HG02759 (cell line): ENCODE measurements at regions not wholly inside any gene's neighbourhood (a gene's known extent, or its start where the extent isn't known, plus 50 kb on each side); places are given as distances from the start of the nearest gene placed in this dataset.
"Not testable (repeated sequence)": the region's sequence is repeated elsewhere in the genome, so short reads cannot be mapped to it uniquely, and the experiment has no call there.

Experiments used
- ATAC-seq: cut with Tn5 transposase; IDR thresholded peaks from one replicate; pipeline ENCODE4 v1.9.1; 2021; ENCODE audit warnings: mild to moderate bottlenecking, moderate library complexity; ENCODE audit not compliant: unreplicated experiment

DNA sequence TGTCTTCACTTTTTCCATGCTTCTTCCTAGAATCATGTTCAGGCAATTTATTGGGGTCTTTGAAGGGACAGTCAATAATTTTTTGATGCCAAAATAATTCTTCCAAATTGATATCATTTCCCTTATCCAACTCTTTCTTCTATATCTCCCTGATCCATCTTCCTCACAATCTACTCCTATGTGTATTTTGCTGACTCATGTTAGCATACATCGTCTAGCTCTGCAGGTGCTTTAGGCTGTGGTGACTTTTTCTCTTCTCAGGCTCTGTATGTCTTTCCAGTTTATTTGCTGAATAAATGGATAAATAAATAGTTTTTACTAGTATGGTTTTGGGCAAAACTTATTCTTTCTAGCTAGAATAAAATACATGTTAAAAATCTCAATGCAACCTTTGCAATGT lies 1650.9 kb upstream of the TMEFF2 start:
- ATAC-seq: no peak

- ATAC-seq: no peak
Observed at GRCh38 chr2:193843675-193844074, 1648.9 kb upstream of the TMEFF2 start.

- ATAC-seq: no peak
Observed at GRCh38 chr2:193841384-193842150, 1646.8 kb upstream of the TMEFF2 start.

- no peak for ATAC-seq
Observed at GRCh38 chr2:193837111-193837738, 1642.5 kb upstream of the TMEFF2 start.

- ATAC-seq: not testable (repeated sequence)
Observed at GRCh38 chr2:193836424-193837006, 1641.8 kb upstream of the TMEFF2 start.

DNA sequence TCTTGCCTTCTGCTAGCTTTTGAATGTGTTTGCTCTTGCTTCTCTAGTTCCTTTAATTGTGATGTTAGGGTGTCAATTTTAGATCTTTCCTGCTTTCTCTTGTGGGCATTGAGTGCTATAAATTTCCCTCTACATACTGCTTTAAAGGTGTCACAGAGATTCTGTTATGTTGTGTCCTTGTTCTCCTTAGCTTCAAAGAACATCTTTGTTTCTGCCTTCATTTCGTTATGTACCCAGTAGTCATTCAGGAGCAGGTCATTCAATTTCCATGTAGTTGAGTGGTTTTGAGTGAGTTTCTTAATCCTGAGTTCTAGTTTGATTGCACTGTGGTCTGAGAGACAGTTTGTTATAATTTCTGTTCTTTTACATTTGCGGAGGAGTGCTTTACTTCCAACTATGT lies 1639.2 kb upstream of the TMEFF2 start:
- ATAC-seq: not testable (repeated sequence)

DNA sequence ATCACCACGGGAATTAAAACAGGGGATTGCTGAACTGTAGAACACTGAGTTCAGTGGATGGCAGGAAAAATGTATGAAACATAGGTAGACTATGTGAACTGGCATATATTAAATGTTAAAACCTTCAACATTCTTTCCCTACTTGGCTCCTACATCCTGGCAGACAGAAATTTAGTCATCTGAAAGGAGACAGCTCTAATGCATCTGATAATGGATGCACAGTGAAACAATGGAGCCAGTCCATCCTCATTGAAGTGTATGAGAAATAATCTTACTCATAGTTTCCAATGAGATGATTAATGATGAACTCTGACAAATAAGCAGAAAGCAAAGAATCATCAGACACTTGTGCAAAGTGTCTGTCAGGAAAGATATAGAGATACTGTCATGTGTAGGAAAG lies 1629.7 kb upstream of the TMEFF2 start:
- no peak for ATAC-seq

GRCh38 chr2:193818801-193819499 lies 1624.2 kb upstream of the TMEFF2 start:
- no peak for ATAC-seq

GRCh38 chr2:193816008-193816407 lies 1621.3 kb upstream of the TMEFF2 start:
- no peak for ATAC-seq

- no peak for ATAC-seq
Observed at GRCh38 chr2:193810533-193810932, 1615.8 kb upstream of the TMEFF2 start.

DNA sequence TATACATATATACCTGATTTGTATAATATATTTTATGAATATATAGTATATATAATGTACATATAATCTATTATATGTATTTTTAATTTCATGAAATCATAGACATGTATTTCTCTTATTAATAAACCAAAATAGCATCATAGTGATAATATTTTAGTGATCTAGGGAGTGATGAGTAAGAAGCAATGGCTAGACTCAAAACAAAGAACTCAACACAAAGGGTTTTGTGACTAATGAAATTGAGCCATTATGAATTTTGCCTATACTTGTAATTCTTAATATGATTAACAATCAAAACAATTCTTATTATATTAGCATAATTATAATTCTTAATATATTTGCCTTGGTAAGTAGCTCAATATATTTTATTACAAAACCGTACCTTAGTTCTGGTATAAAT lies 1614.1 kb upstream of the TMEFF2 start:
- ATAC-seq: no peak

DNA sequence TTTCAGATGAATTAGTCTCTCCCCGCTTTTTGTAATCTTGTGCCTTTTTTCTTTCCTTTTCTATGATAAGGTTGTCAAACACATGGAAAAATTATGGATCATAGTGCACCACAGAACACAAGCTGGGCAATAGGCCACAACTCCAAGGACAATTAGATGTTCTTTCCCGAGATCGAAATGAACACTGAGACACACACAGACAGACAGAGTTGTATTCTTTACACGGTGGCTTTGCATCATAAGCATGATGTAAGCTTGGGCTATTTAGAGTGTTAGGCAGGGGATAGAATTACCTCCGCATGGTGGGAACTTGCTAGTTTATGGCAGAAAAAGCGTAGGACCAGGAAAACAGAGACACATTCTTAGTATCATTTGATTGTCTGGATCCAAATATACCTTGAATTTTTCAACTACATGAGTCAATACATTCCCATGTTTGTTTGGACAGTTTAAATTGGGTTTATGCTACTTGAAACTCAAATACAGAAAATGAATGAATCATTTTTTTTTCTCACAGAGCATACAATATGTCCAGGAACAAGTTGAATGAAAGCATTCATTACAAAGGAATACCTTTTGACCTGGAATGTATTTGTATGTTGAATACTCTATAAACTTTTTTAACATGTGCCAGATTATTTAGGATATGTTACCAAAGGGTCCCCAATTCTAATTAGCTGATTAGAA lies 1611.5 kb upstream of the TMEFF2 start:
- no peak for ATAC-seq

DNA sequence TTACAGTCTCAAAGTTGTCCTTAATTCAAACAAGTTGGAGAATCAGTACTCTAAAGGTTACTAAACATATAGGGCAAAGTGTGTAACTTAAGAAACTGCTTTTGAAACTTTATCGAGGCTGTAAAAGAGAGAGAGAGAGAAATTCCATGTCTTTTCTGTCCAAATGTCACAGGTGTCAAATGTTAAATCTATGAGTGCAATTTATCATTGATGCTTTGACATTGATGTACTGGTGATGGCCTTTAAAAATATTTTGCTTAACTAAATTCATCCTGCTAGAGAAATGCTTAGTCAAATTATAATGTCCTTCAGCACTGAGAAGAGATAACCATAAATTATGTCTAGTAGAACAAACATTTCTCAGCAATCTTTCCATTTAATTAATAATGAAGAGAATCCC lies 1602.1 kb upstream of the TMEFF2 start:
- ATAC-seq: no peak

- no peak for ATAC-seq
Observed at GRCh38 chr2:193793914-193794313, 1599.2 kb upstream of the TMEFF2 start.

DNA sequence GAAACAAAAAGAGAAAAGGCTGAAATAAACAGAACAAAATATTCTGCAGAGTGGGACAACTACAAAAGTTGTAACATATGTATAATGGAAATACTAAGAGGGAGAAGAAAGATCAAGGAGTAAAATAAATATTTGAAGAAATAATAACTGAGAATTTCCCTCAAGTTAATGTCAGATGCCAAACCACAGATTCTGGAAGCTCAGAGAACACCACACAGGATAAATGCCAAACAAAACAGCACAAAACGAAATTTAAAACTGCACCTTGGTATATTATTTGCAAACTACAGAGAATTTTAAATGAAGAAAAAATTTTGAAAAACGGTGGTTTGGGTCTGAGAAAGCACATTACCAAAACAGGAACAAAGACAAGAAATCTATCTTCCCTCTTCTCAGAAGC lies 1588.9 kb upstream of the TMEFF2 start:
- no peak for ATAC-seq

DNA sequence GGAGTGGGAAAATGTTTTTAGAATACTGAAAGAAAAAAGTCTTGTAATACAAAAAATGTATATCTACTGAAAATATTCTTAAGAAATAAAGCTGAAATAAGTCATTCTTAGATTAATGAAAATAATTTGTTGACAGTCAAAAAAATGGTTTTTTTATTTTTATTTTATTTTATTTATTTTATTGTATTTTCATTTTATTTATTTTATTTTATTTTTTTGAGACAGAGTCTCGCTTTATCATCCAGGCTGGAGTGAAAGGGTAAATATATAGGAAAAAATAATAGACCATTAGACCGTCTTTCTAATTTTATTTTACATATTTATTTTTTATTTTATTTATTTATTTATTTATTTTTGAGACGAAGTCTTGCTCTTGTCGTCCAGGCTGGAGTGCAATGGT lies 1583.6 kb upstream of the TMEFF2 start:
- ATAC-seq: no peak

DNA sequence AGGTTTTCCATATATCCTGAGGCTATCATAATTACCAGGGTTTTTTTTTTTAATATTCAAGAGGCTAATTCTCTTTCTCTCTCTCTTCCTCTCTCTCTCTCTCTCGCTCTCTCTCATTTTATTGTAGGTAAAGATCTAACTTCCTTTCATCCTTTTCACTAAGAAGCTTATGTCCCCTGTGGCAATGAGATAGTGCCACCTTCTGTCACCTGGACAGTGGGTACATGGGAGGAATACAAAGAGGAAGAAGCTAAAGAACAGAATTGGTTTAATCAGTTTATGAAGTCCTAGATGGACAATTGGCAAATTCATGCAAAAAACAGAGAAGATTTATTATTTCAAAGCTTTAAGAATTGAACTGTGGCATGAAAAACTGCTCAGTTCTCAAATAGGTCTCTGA lies 1582.3 kb upstream of the TMEFF2 start:
- ATAC-seq: no peak

- no peak for ATAC-seq
Observed at GRCh38 chr2:193774166-193774565, 1579.4 kb upstream of the TMEFF2 start.

DNA sequence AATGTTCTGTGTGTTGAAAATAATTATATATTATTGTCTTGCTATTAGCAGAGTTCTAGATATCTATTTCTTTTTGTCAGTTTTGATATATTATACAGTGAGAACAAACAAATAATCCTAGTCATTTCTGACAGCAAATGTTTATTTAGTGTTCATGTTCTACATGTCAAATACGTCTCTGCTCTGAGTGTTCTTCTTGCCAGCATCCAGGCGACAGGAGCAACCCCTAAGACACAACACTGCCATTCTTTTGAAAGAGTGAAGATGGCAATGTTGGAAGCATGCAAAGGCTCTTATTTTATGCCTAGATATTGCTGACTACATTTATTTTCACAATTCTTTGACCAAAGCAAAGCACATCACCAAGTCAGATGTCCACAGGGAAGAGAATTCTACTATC lies 1556.6 kb upstream of the TMEFF2 start:
- ATAC-seq: no peak

- ATAC-seq: no peak
Observed at GRCh38 chr2:193749485-193749884, 1554.8 kb upstream of the TMEFF2 start.

DNA sequence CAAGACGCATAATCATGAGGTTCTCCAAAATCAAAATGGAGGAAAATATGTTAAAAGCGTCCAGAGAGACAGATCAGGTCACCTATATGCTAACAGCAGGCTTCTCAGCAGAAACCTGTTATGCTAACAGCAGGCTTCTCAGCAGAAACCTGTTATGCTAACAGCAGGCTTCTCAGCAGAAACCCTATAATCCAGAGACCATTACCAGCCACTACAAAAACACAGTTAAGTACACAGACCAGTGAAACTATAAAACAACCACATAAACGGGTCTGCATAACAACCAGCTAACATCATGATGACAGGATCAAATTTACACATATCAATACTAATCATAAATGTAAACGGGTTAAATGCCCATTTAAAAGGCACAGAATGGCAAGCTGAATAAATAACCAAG lies 1548.4 kb upstream of the TMEFF2 start:
- ATAC-seq: no peak
